Nephron (organoid): ENCODE measurements at regions not wholly inside any gene's neighbourhood (a gene's known extent, or its start where the extent isn't known, plus 50 kb on each side); places are given as distances from the start of the nearest gene placed in this dataset.

Experiments
- H3K27ac Mint-ChIP-seq, 3 experiments: 2 replicates each; pipeline ENCODE4 v1.8.0; 2020; ENCODE audit warnings: mixed read lengths in 3 of 3, mild to moderate bottlenecking in 2 of 3, moderate library complexity in 1 of 3
- H3K27me3 Mint-ChIP-seq: 2 replicates; pipeline ENCODE4 v1.8.0; 2021; ENCODE audit warnings: low read depth, mild to moderate bottlenecking, moderate library complexity, mixed read lengths
- H3K36me3 Mint-ChIP-seq: 2 replicates; pipeline ENCODE4 v1.8.0; 2020; ENCODE audit warnings: low read depth, mixed read lengths
- H3K4me1 Mint-ChIP-seq: 2 replicates; pipeline ENCODE4 v1.8.0; 2020; ENCODE audit warnings: mixed read lengths
- H3K4me3 Mint-ChIP-seq, 3 experiments: 2 replicates each; pipeline ENCODE4 v1.8.0; 2020; ENCODE audit warnings: mild to moderate bottlenecking in 3 of 3, mixed read lengths in 3 of 3, moderate library complexity in 2 of 3
- H3K9me3 Mint-ChIP-seq: 2 replicates; pipeline ENCODE4 v1.8.0; 2020; ENCODE audit warnings: mixed read lengths
- TF ChIP-seq, protein P1 (sequence below), 3 experiments: fragments of 200-600 bp; sonication (generic); IDR thresholded peaks; one replicate each; pipeline ENCODE4 v1.5.0; 2021; ENCODE audit warnings: antibody characterized with exemption in 3 of 3; ENCODE audit not compliant: unreplicated experiment in 3 of 3

DNA sequence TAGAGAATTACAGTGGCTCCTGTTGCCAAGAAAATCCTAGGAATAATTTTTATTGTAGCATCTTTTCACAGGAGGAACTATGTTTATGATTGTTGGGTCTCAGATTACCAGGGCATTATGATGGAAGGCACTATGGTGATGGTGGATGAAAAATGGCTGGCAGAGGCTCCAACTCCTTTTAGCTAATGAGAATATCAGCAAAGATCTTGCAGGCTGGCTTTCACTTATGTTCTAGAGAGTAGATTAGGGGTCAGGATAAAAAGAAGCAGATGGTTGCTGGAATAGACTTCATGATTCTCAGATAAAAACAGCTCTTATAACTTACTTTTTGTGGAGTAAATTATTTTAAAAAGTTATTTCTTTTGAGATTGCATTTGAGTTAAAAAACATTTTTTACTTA is 501.9 kb downstream of the TRHDE start:
- no peak overlapping the region for H3K4me3 Mint-ChIP-seq
- no peaks in the 10 kb centered on the region for H3K9me3 Mint-ChIP-seq
- no peaks in the 10 kb centered on the region for H3K36me3 Mint-ChIP-seq
- no peak overlapping the region for H3K27ac Mint-ChIP-seq
- H3K4me1 Mint-ChIP-seq = no peaks in the 10 kb centered on the region
- TF ChIP-seq, protein P1, sequence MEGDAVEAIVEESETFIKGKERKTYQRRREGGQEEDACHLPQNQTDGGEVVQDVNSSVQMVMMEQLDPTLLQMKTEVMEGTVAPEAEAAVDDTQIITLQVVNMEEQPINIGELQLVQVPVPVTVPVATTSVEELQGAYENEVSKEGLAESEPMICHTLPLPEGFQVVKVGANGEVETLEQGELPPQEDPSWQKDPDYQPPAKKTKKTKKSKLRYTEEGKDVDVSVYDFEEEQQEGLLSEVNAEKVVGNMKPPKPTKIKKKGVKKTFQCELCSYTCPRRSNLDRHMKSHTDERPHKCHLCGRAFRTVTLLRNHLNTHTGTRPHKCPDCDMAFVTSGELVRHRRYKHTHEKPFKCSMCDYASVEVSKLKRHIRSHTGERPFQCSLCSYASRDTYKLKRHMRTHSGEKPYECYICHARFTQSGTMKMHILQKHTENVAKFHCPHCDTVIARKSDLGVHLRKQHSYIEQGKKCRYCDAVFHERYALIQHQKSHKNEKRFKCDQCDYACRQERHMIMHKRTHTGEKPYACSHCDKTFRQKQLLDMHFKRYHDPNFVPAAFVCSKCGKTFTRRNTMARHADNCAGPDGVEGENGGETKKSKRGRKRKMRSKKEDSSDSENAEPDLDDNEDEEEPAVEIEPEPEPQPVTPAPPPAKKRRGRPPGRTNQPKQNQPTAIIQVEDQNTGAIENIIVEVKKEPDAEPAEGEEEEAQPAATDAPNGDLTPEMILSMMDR (IDR thresholded peaks at IDR 0.05; ENCODE audit: unreplicated experiment in 3 of 3) = no peak
- H3K27me3 Mint-ChIP-seq = peaks cover 3% of the 10 kb centered on the region

DNA sequence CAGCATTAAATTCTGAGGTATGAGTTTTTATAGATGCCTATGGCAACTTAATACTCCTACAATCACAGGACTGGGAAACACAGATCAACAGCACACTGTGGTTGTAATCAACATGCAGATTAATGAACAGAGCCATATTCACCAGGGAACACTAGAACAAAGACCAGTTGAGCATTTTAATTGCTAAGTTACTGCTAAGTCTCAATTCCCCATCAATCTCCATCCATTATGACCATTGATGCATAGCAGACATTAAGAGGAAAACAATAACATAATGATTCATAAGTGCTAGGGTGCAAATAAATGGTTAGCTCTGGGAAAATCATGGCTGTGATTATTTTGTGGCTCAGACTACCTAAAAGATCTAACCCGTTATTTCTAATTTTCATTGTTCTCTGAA is 505.6 kb downstream of the TRHDE start:
- Mint-ChIP-seq H3K4me3 (no peak overlapping the region), H3K27me3 (peaks cover 3% of the 10 kb centered on the region), H3K4me1 (no peaks in the 10 kb centered on the region), H3K27ac (no peak overlapping the region), H3K36me3 (no peaks in the 10 kb centered on the region), H3K9me3 (no peaks in the 10 kb centered on the region)
- TF ChIP-seq, protein P1 (IDR thresholded peaks at IDR 0.05; ENCODE audit: unreplicated experiment in 3 of 3) = no peak

DNA sequence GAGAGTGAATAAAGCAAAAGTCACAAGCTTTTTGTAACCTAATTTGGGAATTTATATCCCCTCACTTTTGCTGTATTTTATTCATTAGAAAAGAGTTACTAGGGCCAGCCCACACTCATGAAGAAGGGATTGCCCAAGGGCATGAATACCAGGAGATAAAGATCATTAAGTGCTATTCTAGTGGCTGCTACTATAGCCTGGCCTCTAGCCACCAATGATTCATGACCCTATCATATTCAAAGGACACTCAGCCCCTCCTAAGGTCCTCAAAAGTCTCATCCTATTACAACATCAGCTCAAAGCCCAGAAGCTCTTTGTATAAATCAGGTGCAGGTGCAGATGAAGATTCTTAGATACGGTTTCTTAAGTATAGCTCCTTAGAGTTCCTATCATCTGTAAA is 518.1 kb downstream of the TRHDE start:
- Mint-ChIP-seq H3K4me3 (no peak overlapping the region), H3K9me3 (peaks cover 8% of the 10 kb centered on the region), H3K4me1 (no peaks in the 10 kb centered on the region), H3K27ac (no peak overlapping the region), H3K27me3 (no peaks in the 10 kb centered on the region), H3K36me3 (no peaks in the 10 kb centered on the region)
- TF ChIP-seq, protein P1 (IDR thresholded peaks at IDR 0.05; ENCODE audit: unreplicated experiment in 3 of 3) = no peak

DNA sequence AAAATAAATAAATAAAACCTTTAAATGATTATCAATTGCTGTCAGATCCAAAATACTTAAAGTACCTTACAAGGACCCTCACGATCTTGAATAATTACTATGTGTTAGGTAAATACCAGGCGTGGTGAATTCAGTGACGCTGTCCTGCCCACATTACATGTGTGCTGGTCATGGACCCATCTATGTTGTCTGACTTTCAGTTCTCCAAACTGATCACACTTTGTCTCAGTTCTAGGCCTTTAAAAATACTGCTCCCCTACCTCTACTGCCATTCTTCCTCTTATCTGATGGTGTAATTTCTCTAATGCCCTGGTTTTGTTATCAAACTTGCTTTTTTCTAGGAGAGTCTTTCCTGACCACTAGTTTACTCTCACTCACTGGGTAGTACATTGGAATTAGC is 520.7 kb downstream of the TRHDE start:
- Mint-ChIP-seq H3K4me1 (no peaks in the 10 kb centered on the region), H3K9me3 (peaks cover 19% of the 10 kb centered on the region), H3K36me3 (no peaks in the 10 kb centered on the region), H3K27me3 (no peaks in the 10 kb centered on the region), H3K4me3 (no peak overlapping the region), H3K27ac (no peak overlapping the region)
- TF ChIP-seq, protein P1 (IDR thresholded peaks at IDR 0.05; ENCODE audit: unreplicated experiment in 3 of 3) = no peak

DNA sequence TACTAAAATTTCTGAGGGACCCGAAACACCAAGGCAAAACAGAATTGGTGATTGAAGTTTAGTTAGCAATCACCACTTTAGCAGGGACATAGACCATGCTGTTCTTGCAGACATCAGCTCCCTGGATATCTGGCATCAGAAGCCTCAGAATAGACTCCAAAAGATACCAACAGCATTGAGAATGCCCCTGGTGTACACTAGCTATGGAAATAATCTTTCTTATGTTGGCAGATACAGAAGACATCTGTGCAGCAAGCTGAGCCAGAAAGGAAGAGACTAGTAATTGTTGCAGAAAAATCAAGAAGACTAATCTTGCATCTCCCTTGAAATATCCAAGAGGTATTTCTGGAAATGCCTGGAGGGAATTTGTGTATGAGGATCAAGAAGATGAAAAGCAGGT is 521.6 kb downstream of the TRHDE start:
- no peak overlapping the region for H3K4me3 Mint-ChIP-seq
- no peak overlapping the region for H3K27ac Mint-ChIP-seq
- no peaks in the 10 kb centered on the region for H3K4me1 Mint-ChIP-seq
- TF ChIP-seq, protein P1 (IDR thresholded peaks at IDR 0.05; ENCODE audit: unreplicated experiment in 3 of 3) = no peak
- H3K27me3 Mint-ChIP-seq = no peaks in the 10 kb centered on the region
- peaks cover 19% of the 10 kb centered on the region for H3K9me3 Mint-ChIP-seq
- H3K36me3 Mint-ChIP-seq = no peaks in the 10 kb centered on the region

DNA sequence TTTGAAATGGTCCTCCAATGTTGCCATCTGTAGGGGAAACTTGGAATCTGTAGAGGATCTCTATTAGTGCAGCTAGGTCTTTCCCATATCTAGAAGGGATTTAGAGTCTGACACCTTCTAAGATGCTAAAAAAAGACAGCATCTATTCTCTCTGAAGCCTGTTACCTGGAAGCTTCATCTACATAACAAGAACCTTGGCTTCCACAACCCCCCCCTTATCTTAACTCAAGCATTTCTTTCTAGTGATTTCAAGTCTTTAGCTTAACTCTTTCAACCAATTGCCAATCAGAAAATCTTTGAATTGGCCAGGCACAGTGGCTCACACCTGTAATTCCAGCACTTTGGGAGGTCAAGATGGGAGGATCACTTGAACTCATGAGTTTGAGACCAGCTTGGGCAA is 543.3 kb downstream of the TRHDE start:
- H3K9me3 Mint-ChIP-seq = peaks cover 43% of the 10 kb centered on the region
- peaks cover 4% of the 10 kb centered on the region for H3K36me3 Mint-ChIP-seq
- no peak overlapping the region for H3K4me3 Mint-ChIP-seq
- H3K27ac Mint-ChIP-seq = no peak overlapping the region
- TF ChIP-seq, protein P1 (IDR thresholded peaks at IDR 0.05; ENCODE audit: unreplicated experiment in 3 of 3) = no peak
- H3K4me1 Mint-ChIP-seq = no peaks in the 10 kb centered on the region
- H3K27me3 Mint-ChIP-seq = no peaks in the 10 kb centered on the region
